HepG2 (cell line): ENCODE measurements at regions not wholly inside any gene's neighbourhood (a gene's known extent, or its start where the extent isn't known, plus 50 kb on each side); places are given as distances from the start of the nearest gene placed in this dataset.

Source experiments
- ATAC-seq: fragments of 200-7000 bp; cut with Tn5 transposase; 3 replicates; pipeline ENCODE4 v1.9.1; 2020; ENCODE audit warnings: mild to moderate bottlenecking, moderate library complexity
- BruUV-seq: library from RNA; stranded (reverse); fragments of 400-500 nt; replicated peaks from 2 replicates; lab custom pipeline; 2021; lab: Mats Ljungman, UMichigan
- CTCF ChIA-PET: fragments of 300-600 bp; formaldehyde crosslinking; extraction: SDS; loops from one replicate; lab custom pipeline; 2021; ENCODE audit warnings: low total read pairs, inconsistent platforms, low intra/inter-chr PET ratio; lab: Yijun Ruan, JAX
- POLR2A ChIA-PET: fragments of 350-600 bp; sonication (Branson Sonifier 250); formaldehyde crosslinking; loops from one replicate; lab custom pipeline; 2020; ENCODE audit warnings: antibody characterized with exemption, inconsistent platforms; lab: Yijun Ruan, JAX
- DNase-seq: peaks from one replicate; pipeline ENCODE4 v3.0.0-alpha.2; 2015; ENCODE audit warnings: low spot score
- FAIRE-seq: peaks from 3 replicates; lab custom pipeline; 2011; peaks lifted over from hg19 to GRCh38; lab: Jason Lieb, UNC
- H2AFZ ChIP-seq: one replicate; pipeline ENCODE4 v1.6.1; 2011; ENCODE audit warnings: low read length, inconsistent platforms
- H3K27ac ChIP-seq: fragments of 300-600 bp; 3 replicates; pipeline ENCODE4 v1.8.0; 2011; ENCODE audit warnings: mixed run types, mild to moderate bottlenecking, mixed read lengths, low read length, inconsistent platforms; ENCODE audit not compliant: insufficient read depth; ENCODE audit errors: extremely low read length
- H3K27me3 ChIP-seq, 2 experiments: fragments of 200-600 bp in 1 of 2; 2 replicates in 1 of 2; 3 replicates in 1 of 2; pipeline versions ENCODE4 v1.6.0 to v1.8.0; 2011; ENCODE audit warnings: low read length in 2 of 2, mild to moderate bottlenecking in 2 of 2, moderate library complexity in 2 of 2, inconsistent platforms in 1 of 2; ENCODE audit not compliant: insufficient read depth in 2 of 2, control insufficient read depth in 1 of 2
- H3K36me3 ChIP-seq, 2 experiments: fragments of 200-600 bp in 1 of 2; replicated peaks in 1 of 2; 2 replicates in 1 of 2; 3 replicates in 1 of 2; pipeline versions ENCODE4 v1.5.1 to v1.8.0; 2011; ENCODE audit warnings: low read length in 2 of 2, inconsistent platforms in 1 of 2; ENCODE audit not compliant: insufficient read depth in 2 of 2, control insufficient read depth in 1 of 2
- H3K4me1 ChIP-seq: 2 replicates; pipeline ENCODE4 v1.5.1; 2012; ENCODE audit warnings: low read length, inconsistent platforms; ENCODE audit not compliant: insufficient read depth
- H3K4me2 ChIP-seq: 2 replicates; pipeline ENCODE4 v1.6.0; 2011; ENCODE audit warnings: low read depth, low read length, inconsistent platforms
- H3K4me3 ChIP-seq, 3 experiments: fragments of 200-600 bp in 1 of 3; sonication (generic), shearing (Covaris generic) in 1 of 3; replicated peaks in 1 of 3; 2 replicates each; pipeline ENCODE4 v1.5.1; 2011 to 2016; ENCODE audit warnings: low read length in 3 of 3, inconsistent platforms in 2 of 3, low read depth in 2 of 3, mild to moderate bottlenecking in 2 of 3, control low read depth in 1 of 3, mixed read lengths in 1 of 3; ENCODE audit not compliant: insufficient read depth in 1 of 3
- H3K79me2 ChIP-seq: one replicate; pipeline ENCODE4 v1.6.1; 2011; ENCODE audit warnings: low read length, inconsistent platforms; ENCODE audit not compliant: insufficient read depth
- H3K9ac ChIP-seq: 2 replicates; pipeline ENCODE4 v1.6.0; 2011; ENCODE audit warnings: mild to moderate bottlenecking, low read depth, low read length, inconsistent platforms; ENCODE audit not compliant: insufficient read depth
- H3K9me3 ChIP-seq: 2 replicates; pipeline ENCODE4 v1.5.1; 2012; ENCODE audit warnings: mild to moderate bottlenecking, low read length
- H4K20me1 ChIP-seq: 2 replicates; pipeline ENCODE4 v1.6.0; 2011; ENCODE audit warnings: inconsistent platforms, mild to moderate bottlenecking, low read length, moderate library complexity; ENCODE audit not compliant: insufficient read depth
- NCOA2 ChIP-seq: sonication (generic); formaldehyde crosslinking; IDR thresholded peaks from 2 replicates; pipeline ENCODE4 v1.8.0; 2022; ENCODE audit warnings: inconsistent platforms
- NFKB2 ChIP-seq: sonication (generic); formaldehyde crosslinking; IDR thresholded peaks from 2 replicates; pipeline ENCODE4 v1.4.0; 2020; ENCODE audit warnings: missing genetic modification reagents, borderline replicate concordance
- NR2C2 ChIP-seq: sonication (generic); formaldehyde crosslinking; IDR thresholded peaks from 2 replicates; pipeline ENCODE4 v1.4.0; 2020; ENCODE audit warnings: missing genetic modification reagents, mild to moderate bottlenecking, moderate library complexity, borderline replicate concordance
- PCBP1 ChIP-seq: fragments of 200-400 bp; formaldehyde crosslinking; IDR thresholded peaks from 2 replicates; pipeline ENCODE4 v1.6.1; 2017; ENCODE audit warnings: mild to moderate bottlenecking, low read depth, low read length, borderline replicate concordance
- RNF219 ChIP-seq: sonication (generic); formaldehyde crosslinking; IDR thresholded peaks from 2 replicates; pipeline ENCODE4 v1.5.0; 2020; ENCODE audit warnings: mild to moderate bottlenecking, missing genetic modification reagents
- UBTF ChIP-seq: sonication (generic); formaldehyde crosslinking; IDR thresholded peaks from 2 replicates; pipeline ENCODE4 v1.4.0; 2020; ENCODE audit warnings: mild to moderate bottlenecking, missing genetic modification reagents
- ZFP62 ChIP-seq: sonication (generic); formaldehyde crosslinking; IDR thresholded peaks from 2 replicates; pipeline ENCODE4 v1.4.0; 2020; ENCODE audit warnings: missing genetic modification reagents
- ZMYM4 ChIP-seq: sonication (generic); formaldehyde crosslinking; IDR thresholded peaks from 2 replicates; pipeline ENCODE4 v1.8.1; 2023; ENCODE audit warnings: mild to moderate bottlenecking, missing genetic modification reagents
- ZNF121 ChIP-seq: sonication (generic); formaldehyde crosslinking; IDR thresholded peaks from 2 replicates; pipeline ENCODE4 v1.5.0; 2020; ENCODE audit warnings: mild to moderate bottlenecking, missing genetic modification reagents
- ZNF44 ChIP-seq: sonication (generic); formaldehyde crosslinking; IDR thresholded peaks from 2 replicates; pipeline ENCODE4 v1.5.1; 2020; ENCODE audit warnings: mild to moderate bottlenecking, missing genetic modification reagents
- ZNF549 ChIP-seq: sonication (generic); formaldehyde crosslinking; IDR thresholded peaks from 2 replicates; pipeline ENCODE4 v1.5.0; 2020; ENCODE audit warnings: missing genetic modification reagents
- ZNF652 ChIP-seq: IDR thresholded peaks from 2 replicates; pipeline ENCODE4 v1.6.1; 2016; ENCODE audit warnings: low read depth, borderline replicate concordance
- ZNF879 ChIP-seq: sonication (generic); formaldehyde crosslinking; IDR thresholded peaks from 2 replicates; pipeline ENCODE4 v1.8.1; 2023; ENCODE audit warnings: missing genetic modification reagents
- WGBS: methylation state at CpG from one replicate; pipeline ENCODE4 v1.1.6; 2017; ENCODE audit warnings: low lambda C conversion rate; 5-methylcytosine and 5-hydroxymethylcytosine counted together
- in situ Hi-C: cut with HindIII; loops from 2 replicates; pipeline ENCODE4 v1.10.0; 2017; ENCODE audit warnings: low pct_unique_long_range_greater_than_20kb; ENCODE audit not compliant: extremely low pct_ligation_motif_present
- intact Hi-C: fragments of 100-400 bp; cut with micrococcal nuclease; formaldehyde crosslinking; loops from one replicate; pipeline ENCODE4 v1.10.0; 2022; ENCODE audit not compliant: unreplicated experiment
- TF ChIP-seq, protein P1 (sequence below): sonication (generic); formaldehyde crosslinking; IDR thresholded peaks from 2 replicates; pipeline ENCODE4 v1.5.1; 2020; ENCODE audit warnings: mild to moderate bottlenecking, missing genetic modification reagents, moderate library complexity

GRCh38 chr20:16125816-16126215 lies 447.4 kb downstream of the KIF16B start:
- intact Hi-C loops: no loop called here
- H3K4me1 ChIP-seq: peaks cover 35% of the 10 kb centered on the region
- TF ChIP-seq, protein P1, sequence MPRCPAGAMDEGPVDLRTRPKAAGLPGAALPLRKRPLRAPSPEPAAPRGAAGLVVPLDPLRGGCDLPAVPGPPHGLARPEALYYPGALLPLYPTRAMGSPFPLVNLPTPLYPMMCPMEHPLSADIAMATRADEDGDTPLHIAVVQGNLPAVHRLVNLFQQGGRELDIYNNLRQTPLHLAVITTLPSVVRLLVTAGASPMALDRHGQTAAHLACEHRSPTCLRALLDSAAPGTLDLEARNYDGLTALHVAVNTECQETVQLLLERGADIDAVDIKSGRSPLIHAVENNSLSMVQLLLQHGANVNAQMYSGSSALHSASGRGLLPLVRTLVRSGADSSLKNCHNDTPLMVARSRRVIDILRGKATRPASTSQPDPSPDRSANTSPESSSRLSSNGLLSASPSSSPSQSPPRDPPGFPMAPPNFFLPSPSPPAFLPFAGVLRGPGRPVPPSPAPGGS (CRISPR knock-in tag): 0 out of 2 replicates have a peak, but pooled peaks have one; percentile 56
- no peak for TF ChIP-seq RNF219 (CRISPR knock-in tag)
- TF ChIP-seq ZNF549: no peak
- TF ChIP-seq UBTF (CRISPR knock-in tag): no peak
- no peak for TF ChIP-seq NR2C2 (CRISPR knock-in tag)
- TF ChIP-seq ZNF879 (CRISPR knock-in tag): peak; percentile 39; the same call in 1 of the 2 replicates
- no peak for TF ChIP-seq NCOA2 (CRISPR knock-in tag)
- TF ChIP-seq ZNF121 (CRISPR knock-in tag): 0 out of 2 replicates have a peak, but pooled peaks have one; percentile 3
- no peak for TF ChIP-seq NFKB2 (CRISPR knock-in tag)
- no peak for TF ChIP-seq PCBP1
- TF ChIP-seq ZNF44 (CRISPR knock-in tag): 0 out of 2 replicates have a peak, but pooled peaks have one; percentile 22
- TF ChIP-seq ZNF652 (CRISPR knock-in tag): no peak
- no peak for TF ChIP-seq ZFP62 (CRISPR knock-in tag)
- TF ChIP-seq ZMYM4 (CRISPR knock-in tag): 0 out of 2 replicates have a peak, but pooled peaks have one; percentile 5
- TF ChIP-seq, all 625 proteins: peak for 5
- no peaks in the 10 kb centered on the region for H3K79me2 ChIP-seq
- FAIRE-seq (no peak), ATAC-seq (no peak), DNase-seq (no peak)
- no peaks in the 10 kb centered on the region for H3K36me3 ChIP-seq
- no peak overlapping the region for H2AFZ ChIP-seq
- H3K27me3 ChIP-seq: no peaks in the 10 kb centered on the region
- BruUV-seq: no TSS peak
- H3K27ac ChIP-seq: peak overlapping the region; percentile 49
- H3K4me3 ChIP-seq: no peak overlapping the region
- peaks cover 32% of the 10 kb centered on the region for H3K9me3 ChIP-seq
- in situ Hi-C loops: no loop called here
- H3K9ac ChIP-seq: peak overlapping the region; percentile 2; the same call in 1 of the 2 replicates
- POLR2A ChIA-PET: no interaction called here
- H3K4me2 ChIP-seq: peak overlapping the region; percentile 37
- no peaks in the 10 kb centered on the region for H4K20me1 ChIP-seq
- 68% methylated on average over 4 of the region's 4 CpGs for WGBS
- CTCF ChIA-PET: no interaction called here
